ENCODE measurements at regions not wholly inside any gene's neighbourhood (a gene's known extent, or its start where the extent isn't known, plus 50 kb on each side); places are given as distances from the start of the nearest gene placed in this dataset.
"Not testable (repeated sequence)": the region's sequence is repeated elsewhere in the genome, so short reads cannot be mapped to it uniquely, and the experiment has no call there.

- ATAC-seq (ENCODE audit: low read depth) (peak; percentile 63), DNase-seq (ENCODE audit: low spot score) (no peak)
- H3K4me3 ChIP-seq (ENCODE audit: severe bottlenecking), result no peak overlapping the region
- H3K4me1 ChIP-seq (ENCODE audit: insufficient read depth, poor library complexity, severe bottlenecking), result no peaks in the 10 kb centered on the region
- no peaks in the 10 kb centered on the region for H3K27me3 ChIP-seq (ENCODE audit: insufficient read depth, poor library complexity, severe bottlenecking)
- H3K27ac ChIP-seq (ENCODE audit: poor library complexity, severe bottlenecking), result no peak overlapping the region
- TF ChIP-seq CTCF (IDR thresholded peaks at IDR 0.05; ENCODE audit: poor library complexity, severe bottlenecking), result no peak
- no peaks in the 10 kb centered on the region for H3K9me3 ChIP-seq (ENCODE audit: severe bottlenecking)
- no peaks in the 10 kb centered on the region for H3K36me3 ChIP-seq (ENCODE audit: low read depth)
Measured at GRCh38 chrX:140157611-140158010, 192.3 kb upstream of the CXorf66 start.

GRCh38 chrX:140157143-140157542 is 191.8 kb upstream of the CXorf66 start:
- TF ChIP-seq CTCF (IDR thresholded peaks at IDR 0.05; ENCODE audit: poor library complexity, severe bottlenecking), result no peak

GRCh38 chrX:140151316-140151715 is 186.0 kb upstream of the CXorf66 start:
- Histone ChIP-seq H3K4me1 (ENCODE audit: insufficient read depth, poor library complexity, severe bottlenecking) (no peaks in the 10 kb centered on the region), H3K4me3 (ENCODE audit: severe bottlenecking) (no peak overlapping the region), H3K36me3 (ENCODE audit: low read depth) (no peaks in the 10 kb centered on the region), H3K9me3 (ENCODE audit: severe bottlenecking) (no peaks in the 10 kb centered on the region), H3K27ac (ENCODE audit: poor library complexity, severe bottlenecking) (no peak overlapping the region), H3K27me3 (ENCODE audit: insufficient read depth, poor library complexity, severe bottlenecking) (no peaks in the 10 kb centered on the region)
- ATAC-seq (ENCODE audit: low read depth) (0 out of 3 replicates have a peak, but pooled peaks have one; percentile 35), DNase-seq (ENCODE audit: low spot score) (no peak)
- no peak for TF ChIP-seq CTCF (IDR thresholded peaks at IDR 0.05; ENCODE audit: poor library complexity, severe bottlenecking)

More at GRCh38 chrX:140157143-140157542, 191.8 kb upstream of the CXorf66 start:
- Histone ChIP-seq H3K9me3 (ENCODE audit: severe bottlenecking) (no peaks in the 10 kb centered on the region), H3K4me1 (ENCODE audit: insufficient read depth, poor library complexity, severe bottlenecking) (no peaks in the 10 kb centered on the region), H3K27me3 (ENCODE audit: insufficient read depth, poor library complexity, severe bottlenecking) (no peaks in the 10 kb centered on the region), H3K27ac (ENCODE audit: poor library complexity, severe bottlenecking) (no peak overlapping the region), H3K36me3 (ENCODE audit: low read depth) (no peaks in the 10 kb centered on the region), H3K4me3 (ENCODE audit: severe bottlenecking) (no peak overlapping the region)
- ATAC-seq (ENCODE audit: low read depth), result no peak
- no peak for DNase-seq (ENCODE audit: low spot score)

GRCh38 chrX:140149761-140150160 is 184.4 kb upstream of the CXorf66 start:
- Histone ChIP-seq H3K9me3 (ENCODE audit: severe bottlenecking) (no peaks in the 10 kb centered on the region), H3K27me3 (ENCODE audit: insufficient read depth, poor library complexity, severe bottlenecking) (no peaks in the 10 kb centered on the region), H3K4me3 (ENCODE audit: severe bottlenecking) (no peak overlapping the region), H3K36me3 (ENCODE audit: low read depth) (no peaks in the 10 kb centered on the region), H3K4me1 (ENCODE audit: insufficient read depth, poor library complexity, severe bottlenecking) (no peaks in the 10 kb centered on the region), H3K27ac (ENCODE audit: poor library complexity, severe bottlenecking) (no peak overlapping the region)
- TF ChIP-seq CTCF (IDR thresholded peaks at IDR 0.05; ENCODE audit: poor library complexity, severe bottlenecking), result no peak
- no peak for DNase-seq (ENCODE audit: low spot score)
- ATAC-seq (ENCODE audit: low read depth), result no peak

GRCh38 chrX:140141444-140142029 is 176.2 kb upstream of the CXorf66 start:
- no peaks in the 10 kb centered on the region for H3K9me3 ChIP-seq (ENCODE audit: severe bottlenecking)
- no peaks in the 10 kb centered on the region for H3K27me3 ChIP-seq (ENCODE audit: insufficient read depth, poor library complexity, severe bottlenecking)
- DNase-seq (ENCODE audit: low spot score), result no peak
- no peaks in the 10 kb centered on the region for H3K4me1 ChIP-seq (ENCODE audit: insufficient read depth, poor library complexity, severe bottlenecking)
- no peaks in the 10 kb centered on the region for H3K36me3 ChIP-seq (ENCODE audit: low read depth)
- no peak overlapping the region for H3K4me3 ChIP-seq (ENCODE audit: severe bottlenecking)
- ATAC-seq (ENCODE audit: low read depth), result no peak
- no peak overlapping the region for H3K27ac ChIP-seq (ENCODE audit: poor library complexity, severe bottlenecking)
- peak; percentile 43 for TF ChIP-seq CTCF (IDR thresholded peaks at IDR 0.05; ENCODE audit: poor library complexity, severe bottlenecking)

- not testable (repeated sequence) for H3K27me3 ChIP-seq (ENCODE audit: insufficient read depth, poor library complexity, severe bottlenecking); H3K4me3 ChIP-seq (ENCODE audit: severe bottlenecking); DNase-seq (ENCODE audit: low spot score); H3K36me3 ChIP-seq (ENCODE audit: low read depth); H3K4me1 ChIP-seq (ENCODE audit: insufficient read depth, poor library complexity, severe bottlenecking); H3K9me3 ChIP-seq (ENCODE audit: severe bottlenecking); H3K27ac ChIP-seq (ENCODE audit: poor library complexity, severe bottlenecking); ATAC-seq (ENCODE audit: low read depth)
Measured at GRCh38 chrX:140138492-140138891, 173.2 kb upstream of the CXorf66 start.

- not testable (repeated sequence) for H3K36me3 ChIP-seq (ENCODE audit: low read depth); H3K27ac ChIP-seq (ENCODE audit: poor library complexity, severe bottlenecking); H3K4me1 ChIP-seq (ENCODE audit: insufficient read depth, poor library complexity, severe bottlenecking); H3K4me3 ChIP-seq (ENCODE audit: severe bottlenecking); DNase-seq (ENCODE audit: low spot score); H3K9me3 ChIP-seq (ENCODE audit: severe bottlenecking); H3K27me3 ChIP-seq (ENCODE audit: insufficient read depth, poor library complexity, severe bottlenecking); ATAC-seq (ENCODE audit: low read depth)
Measured at GRCh38 chrX:140138065-140138464, 172.7 kb upstream of the CXorf66 start.

Data from RWPE2 (cell line).